ENCODE measurements at regions not wholly inside any gene's neighbourhood (a gene's known extent, or its start where the extent isn't known, plus 50 kb on each side); places are given as distances from the start of the nearest gene placed in this dataset.

DNA sequence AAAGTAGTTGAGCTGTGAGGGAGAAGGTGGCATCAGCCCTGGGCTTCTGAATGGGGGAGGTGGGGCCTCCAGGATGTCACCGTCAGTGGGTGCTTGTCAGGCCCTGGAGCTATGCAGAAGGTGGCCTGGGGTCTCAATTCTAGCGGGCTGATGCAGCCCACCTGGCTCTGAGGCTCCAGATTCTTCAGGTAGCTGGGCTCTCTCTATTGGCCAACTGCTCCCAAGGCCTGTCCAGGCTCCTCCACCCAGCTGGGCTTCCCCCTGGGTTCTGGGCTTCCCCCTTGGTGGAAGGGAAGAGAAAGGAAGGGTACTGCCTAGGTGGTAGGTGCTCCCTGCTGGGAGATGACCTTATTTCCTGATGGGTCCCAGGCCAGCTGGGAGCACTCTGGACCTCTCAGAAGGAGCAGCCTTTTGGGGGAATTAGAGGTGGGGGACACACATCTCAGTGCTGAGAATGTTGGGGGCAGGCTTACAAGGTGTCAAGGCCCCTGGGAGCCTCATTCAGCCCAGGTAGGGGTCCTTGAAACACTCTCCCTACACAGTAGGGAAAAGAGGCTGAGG is 1728.3 kb downstream of the TP53TG3F start:
- Mint-ChIP-seq H3K4me1 (no peaks in the 10 kb centered on the region), H3K9me3 (peaks cover 31% of the 10 kb centered on the region), H3K27ac (no peak overlapping the region), H3K4me3 (no peak overlapping the region), H3K36me3 (peaks cover 3% of the 10 kb centered on the region), H3K27me3 (ENCODE audit: low read depth) (no peaks in the 10 kb centered on the region)
- TF ChIP-seq, protein P1, sequence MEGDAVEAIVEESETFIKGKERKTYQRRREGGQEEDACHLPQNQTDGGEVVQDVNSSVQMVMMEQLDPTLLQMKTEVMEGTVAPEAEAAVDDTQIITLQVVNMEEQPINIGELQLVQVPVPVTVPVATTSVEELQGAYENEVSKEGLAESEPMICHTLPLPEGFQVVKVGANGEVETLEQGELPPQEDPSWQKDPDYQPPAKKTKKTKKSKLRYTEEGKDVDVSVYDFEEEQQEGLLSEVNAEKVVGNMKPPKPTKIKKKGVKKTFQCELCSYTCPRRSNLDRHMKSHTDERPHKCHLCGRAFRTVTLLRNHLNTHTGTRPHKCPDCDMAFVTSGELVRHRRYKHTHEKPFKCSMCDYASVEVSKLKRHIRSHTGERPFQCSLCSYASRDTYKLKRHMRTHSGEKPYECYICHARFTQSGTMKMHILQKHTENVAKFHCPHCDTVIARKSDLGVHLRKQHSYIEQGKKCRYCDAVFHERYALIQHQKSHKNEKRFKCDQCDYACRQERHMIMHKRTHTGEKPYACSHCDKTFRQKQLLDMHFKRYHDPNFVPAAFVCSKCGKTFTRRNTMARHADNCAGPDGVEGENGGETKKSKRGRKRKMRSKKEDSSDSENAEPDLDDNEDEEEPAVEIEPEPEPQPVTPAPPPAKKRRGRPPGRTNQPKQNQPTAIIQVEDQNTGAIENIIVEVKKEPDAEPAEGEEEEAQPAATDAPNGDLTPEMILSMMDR (IDR thresholded peaks at IDR 0.05; ENCODE audit: unreplicated experiment): no peak
- no peak for DNase-seq (ENCODE audit: low spot score in 2 of 2, unreplicated experiment in 2 of 2)

DNA sequence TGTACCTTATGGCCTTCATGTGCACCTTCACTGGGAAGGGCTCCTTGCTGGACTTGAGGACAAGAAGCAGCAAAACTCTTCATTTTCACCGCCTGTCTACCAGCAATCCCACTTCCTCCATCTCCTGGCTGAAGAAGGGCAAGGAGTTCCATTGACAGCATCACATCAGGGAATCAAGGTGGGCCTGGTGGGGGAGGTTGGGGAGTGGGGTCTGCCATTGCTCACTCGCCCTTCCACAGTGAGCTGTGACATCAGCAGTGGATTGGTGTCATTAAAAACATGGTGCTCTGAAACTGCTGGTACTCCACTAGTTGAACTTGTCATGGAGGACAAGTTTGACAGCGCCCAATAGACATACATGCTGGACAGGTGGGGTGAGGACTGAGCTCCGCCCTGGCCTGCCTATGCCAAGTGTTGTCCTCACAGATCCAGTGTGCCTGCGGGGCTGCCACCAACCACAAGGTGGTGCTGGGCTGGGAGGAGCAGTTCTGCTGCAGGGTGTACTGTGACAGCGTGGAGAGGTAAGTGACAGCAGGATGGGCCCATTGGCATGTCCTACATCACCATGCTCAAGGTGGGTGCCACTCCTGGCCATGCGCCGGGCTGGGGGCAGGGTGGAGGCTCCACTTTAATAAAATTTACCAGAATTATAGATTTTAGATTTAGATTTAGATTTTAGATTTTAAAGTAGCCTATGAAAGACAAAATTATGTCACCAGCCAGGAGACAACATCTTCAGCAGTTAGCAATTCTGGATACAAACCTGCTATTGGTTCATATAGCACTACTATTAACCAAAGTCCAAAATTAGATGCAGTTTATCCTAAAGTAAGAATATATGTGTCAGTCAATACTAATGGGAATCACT is 1729.1 kb downstream of the TP53TG3F start:
- Mint-ChIP-seq H3K27ac (no peak overlapping the region), H3K27me3 (ENCODE audit: low read depth) (no peaks in the 10 kb centered on the region), H3K4me1 (no peaks in the 10 kb centered on the region), H3K9me3 (peaks cover 29% of the 10 kb centered on the region), H3K4me3 (no peak overlapping the region), H3K36me3 (peaks cover 3% of the 10 kb centered on the region)
- no peak for DNase-seq (ENCODE audit: low spot score in 2 of 2, unreplicated experiment in 2 of 2)
- TF ChIP-seq, protein P1 (IDR thresholded peaks at IDR 0.05; ENCODE audit: unreplicated experiment): no peak

DNA sequence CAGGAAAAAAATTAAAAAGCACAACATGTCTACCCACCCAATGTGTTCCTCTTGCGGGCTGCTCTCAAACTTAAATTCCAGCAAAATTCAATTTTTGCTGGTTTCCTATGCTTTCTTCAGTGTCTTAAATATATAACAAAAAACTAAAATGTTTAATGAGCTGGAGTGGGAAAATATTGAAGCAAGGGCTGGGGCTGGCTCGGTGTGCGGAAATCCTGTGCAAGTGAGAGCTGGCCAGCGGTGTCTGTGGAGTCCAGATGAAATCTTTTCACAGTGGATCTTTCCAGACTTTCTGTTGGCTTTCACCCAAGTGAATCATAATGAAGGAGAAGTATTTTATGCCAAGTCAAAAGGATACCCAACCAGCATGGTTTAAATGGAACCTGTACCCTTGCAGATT is 1733.6 kb downstream of the TP53TG3F start:
- Mint-ChIP-seq H3K4me3 (no peak overlapping the region), H3K4me1 (no peaks in the 10 kb centered on the region), H3K27ac (no peak overlapping the region), H3K36me3 (peaks cover 1% of the 10 kb centered on the region), H3K9me3 (peaks cover 27% of the 10 kb centered on the region), H3K27me3 (ENCODE audit: low read depth) (no peaks in the 10 kb centered on the region)
- no peak for DNase-seq (ENCODE audit: low spot score in 2 of 2, unreplicated experiment in 2 of 2)
- TF ChIP-seq, protein P1 (IDR thresholded peaks at IDR 0.05; ENCODE audit: unreplicated experiment): no peak

GRCh38 chr16:35193956-35194355 is 1734.5 kb downstream of the TP53TG3F start:
- peaks cover 28% of the 10 kb centered on the region for H3K9me3 Mint-ChIP-seq
- H3K27ac Mint-ChIP-seq: no peak overlapping the region
- H3K27me3 Mint-ChIP-seq (ENCODE audit: low read depth): no peaks in the 10 kb centered on the region
- no peak for DNase-seq (ENCODE audit: low spot score in 2 of 2, unreplicated experiment in 2 of 2)
- peaks cover 1% of the 10 kb centered on the region for H3K36me3 Mint-ChIP-seq
- TF ChIP-seq, protein P1 (IDR thresholded peaks at IDR 0.05; ENCODE audit: unreplicated experiment): no peak
- H3K4me3 Mint-ChIP-seq: no peak overlapping the region
- no peaks in the 10 kb centered on the region for H3K4me1 Mint-ChIP-seq

DNA sequence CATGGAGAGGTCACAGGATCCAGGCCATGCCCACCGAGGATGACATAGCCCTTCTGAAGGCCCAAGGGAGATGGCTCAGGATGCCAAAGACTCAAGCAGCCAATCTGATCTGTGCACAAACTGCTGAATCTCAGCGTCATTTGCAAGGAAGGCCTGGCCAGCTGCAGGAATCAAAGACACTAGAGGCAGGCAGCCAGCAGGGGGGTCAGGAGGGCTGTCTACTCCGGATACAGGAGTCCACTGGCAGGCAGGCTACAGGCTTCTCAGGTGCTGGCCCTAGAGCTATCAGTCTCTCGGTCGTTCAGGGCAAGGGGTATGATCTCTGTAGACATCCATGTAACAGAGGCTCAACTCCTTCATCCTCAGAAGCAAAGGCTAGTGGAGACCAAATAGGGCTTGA is 1735.3 kb downstream of the TP53TG3F start:
- Mint-ChIP-seq H3K4me3 (no peak overlapping the region), H3K36me3 (peaks cover 1% of the 10 kb centered on the region), H3K9me3 (peaks cover 32% of the 10 kb centered on the region), H3K27ac (no peak overlapping the region), H3K27me3 (ENCODE audit: low read depth) (no peaks in the 10 kb centered on the region), H3K4me1 (no peaks in the 10 kb centered on the region)
- DNase-seq (ENCODE audit: low spot score in 2 of 2, unreplicated experiment in 2 of 2): no peak
- TF ChIP-seq, protein P1 (IDR thresholded peaks at IDR 0.05; ENCODE audit: unreplicated experiment): no peak
